ENCODE measurements at regions not wholly inside any gene's neighbourhood (a gene's known extent, or its start where the extent isn't known, plus 50 kb on each side); places are given as distances from the start of the nearest gene placed in this dataset.

DNA sequence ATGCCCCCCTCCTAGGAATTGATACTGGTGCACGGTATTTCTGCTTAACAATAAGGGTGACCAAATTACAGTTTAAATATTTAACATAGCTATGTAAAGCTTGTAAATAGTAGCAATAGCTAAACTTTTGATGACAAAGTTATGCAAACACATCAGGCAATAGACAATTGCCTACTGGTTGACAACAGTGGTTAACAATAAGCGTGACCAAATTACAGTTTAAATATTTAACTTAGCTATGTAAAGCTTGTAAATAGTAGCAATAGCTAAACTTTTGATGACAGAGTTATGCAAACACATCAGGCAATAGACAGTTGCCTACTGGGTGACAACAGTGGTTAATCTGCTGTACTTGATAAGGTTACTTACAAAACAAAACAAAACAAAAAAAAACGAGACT lies 886.5 kb upstream of the FLRT2 start:
- TF ChIP-seq, protein P1, sequence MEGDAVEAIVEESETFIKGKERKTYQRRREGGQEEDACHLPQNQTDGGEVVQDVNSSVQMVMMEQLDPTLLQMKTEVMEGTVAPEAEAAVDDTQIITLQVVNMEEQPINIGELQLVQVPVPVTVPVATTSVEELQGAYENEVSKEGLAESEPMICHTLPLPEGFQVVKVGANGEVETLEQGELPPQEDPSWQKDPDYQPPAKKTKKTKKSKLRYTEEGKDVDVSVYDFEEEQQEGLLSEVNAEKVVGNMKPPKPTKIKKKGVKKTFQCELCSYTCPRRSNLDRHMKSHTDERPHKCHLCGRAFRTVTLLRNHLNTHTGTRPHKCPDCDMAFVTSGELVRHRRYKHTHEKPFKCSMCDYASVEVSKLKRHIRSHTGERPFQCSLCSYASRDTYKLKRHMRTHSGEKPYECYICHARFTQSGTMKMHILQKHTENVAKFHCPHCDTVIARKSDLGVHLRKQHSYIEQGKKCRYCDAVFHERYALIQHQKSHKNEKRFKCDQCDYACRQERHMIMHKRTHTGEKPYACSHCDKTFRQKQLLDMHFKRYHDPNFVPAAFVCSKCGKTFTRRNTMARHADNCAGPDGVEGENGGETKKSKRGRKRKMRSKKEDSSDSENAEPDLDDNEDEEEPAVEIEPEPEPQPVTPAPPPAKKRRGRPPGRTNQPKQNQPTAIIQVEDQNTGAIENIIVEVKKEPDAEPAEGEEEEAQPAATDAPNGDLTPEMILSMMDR (tag by site-specific recombination; IDR thresholded peaks at IDR 0.05), result no peak
- no peak for TF ChIP-seq ZNF112 (tag by site-specific recombination; IDR thresholded peaks at IDR 0.05)
- TF ChIP-seq ZFP69B (tag by site-specific recombination; IDR thresholded peaks at IDR 0.05), result no peak
- TF ChIP-seq YY1 (tag by site-specific recombination; IDR thresholded peaks at IDR 0.05), result no peak
- TF ChIP-seq ZNF157 (tag by site-specific recombination; IDR thresholded peaks at IDR 0.05), result no peak
- no peak for TF ChIP-seq ZNF561 (tag by site-specific recombination; IDR thresholded peaks at IDR 0.05; ENCODE audit: borderline replicate concordance)
- TF ChIP-seq, protein P2, sequence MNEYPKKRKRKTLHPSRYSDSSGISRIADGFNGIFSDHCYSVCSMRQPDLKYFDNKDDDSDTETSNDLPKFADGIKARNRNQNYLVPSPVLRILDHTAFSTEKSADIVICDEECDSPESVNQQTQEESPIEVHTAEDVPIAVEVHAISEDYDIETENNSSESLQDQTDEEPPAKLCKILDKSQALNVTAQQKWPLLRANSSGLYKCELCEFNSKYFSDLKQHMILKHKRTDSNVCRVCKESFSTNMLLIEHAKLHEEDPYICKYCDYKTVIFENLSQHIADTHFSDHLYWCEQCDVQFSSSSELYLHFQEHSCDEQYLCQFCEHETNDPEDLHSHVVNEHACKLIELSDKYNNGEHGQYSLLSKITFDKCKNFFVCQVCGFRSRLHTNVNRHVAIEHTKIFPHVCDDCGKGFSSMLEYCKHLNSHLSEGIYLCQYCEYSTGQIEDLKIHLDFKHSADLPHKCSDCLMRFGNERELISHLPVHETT (tag by site-specific recombination; IDR thresholded peaks at IDR 0.05), result no peak
- no peak for TF ChIP-seq ZSCAN16 (tag by site-specific recombination; IDR thresholded peaks at IDR 0.05)
- TF ChIP-seq ZFP37 (tag by site-specific recombination; IDR thresholded peaks at IDR 0.05), result no peak
- TF ChIP-seq RBAK (tag by site-specific recombination; IDR thresholded peaks at IDR 0.05), result no peak
